HG02970 (cell line): ENCODE measurements at regions not wholly inside any gene's neighbourhood (a gene's known extent, or its start where the extent isn't known, plus 50 kb on each side); places are given as distances from the start of the nearest gene placed in this dataset.
"Not testable (repeated sequence)": the region's sequence is repeated elsewhere in the genome, so short reads cannot be mapped to it uniquely, and the experiment has no call there.

Source experiments
- ATAC-seq: cut with Tn5 transposase; IDR thresholded peaks from one replicate; pipeline ENCODE4 v1.9.1; 2021; ENCODE audit warnings: mild to moderate bottlenecking, moderate library complexity, moderate number of reproducible peaks; ENCODE audit not compliant: unreplicated experiment, low FRiP score

DNA sequence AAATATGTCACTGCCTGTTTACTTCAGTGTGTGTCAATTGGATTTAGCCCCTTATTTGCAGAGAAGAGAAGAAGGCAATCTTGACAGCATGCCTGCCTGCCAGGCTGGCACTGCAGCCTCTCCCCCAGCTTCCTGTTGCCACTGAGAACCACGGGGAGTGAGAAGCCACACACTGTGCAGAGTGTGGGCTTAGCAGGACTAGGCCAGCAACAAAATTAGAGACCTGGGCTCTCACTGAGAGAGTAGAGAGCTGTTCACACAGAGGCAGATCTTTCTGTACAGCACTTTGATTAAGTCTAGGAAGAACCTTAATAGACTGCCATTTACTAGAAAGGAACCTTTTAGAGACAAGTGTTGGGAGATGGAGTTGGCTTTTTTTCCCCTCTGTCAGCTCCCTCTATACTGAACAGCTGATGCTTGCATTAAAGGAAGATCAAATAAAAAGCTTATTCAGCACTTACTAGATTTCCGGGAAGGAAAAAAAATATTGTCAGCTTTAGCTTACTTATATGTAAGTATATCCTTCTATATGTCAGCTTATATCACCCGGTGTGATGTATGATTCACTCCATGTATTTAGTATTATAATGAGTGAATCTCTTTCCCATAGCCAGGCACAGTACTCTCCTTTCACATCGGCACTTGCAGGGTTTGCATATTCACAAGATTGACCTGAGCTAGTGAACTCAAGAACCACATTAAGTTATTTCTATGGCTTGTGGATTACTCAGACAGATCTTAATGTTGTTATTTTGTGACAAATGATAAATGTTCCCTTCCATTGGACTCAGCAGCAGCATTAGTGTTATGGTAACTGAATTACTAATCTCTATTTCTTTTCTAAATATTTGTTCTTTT is 851.0 kb upstream of the EPHA7 start:
- no peak for ATAC-seq

DNA sequence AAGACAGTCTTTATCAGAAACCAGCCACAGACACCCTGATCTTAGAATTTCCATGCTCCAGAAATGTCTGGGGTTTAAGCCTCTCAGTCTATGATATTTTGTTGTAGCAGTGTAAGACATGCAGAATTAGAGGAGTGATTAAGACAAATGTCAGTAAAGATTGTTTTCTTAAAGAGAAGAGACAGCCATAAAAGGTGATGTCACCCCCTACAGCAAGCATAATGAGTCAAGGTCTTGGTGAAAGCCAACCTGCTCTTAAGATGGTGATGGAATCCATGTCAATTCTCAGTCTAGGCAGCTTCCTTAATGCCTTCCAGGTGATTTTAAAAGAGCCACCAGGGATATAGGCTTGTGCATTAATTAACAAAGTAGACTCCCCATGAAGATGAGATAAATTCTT is 849.9 kb upstream of the EPHA7 start:
- ATAC-seq: no peak

DNA sequence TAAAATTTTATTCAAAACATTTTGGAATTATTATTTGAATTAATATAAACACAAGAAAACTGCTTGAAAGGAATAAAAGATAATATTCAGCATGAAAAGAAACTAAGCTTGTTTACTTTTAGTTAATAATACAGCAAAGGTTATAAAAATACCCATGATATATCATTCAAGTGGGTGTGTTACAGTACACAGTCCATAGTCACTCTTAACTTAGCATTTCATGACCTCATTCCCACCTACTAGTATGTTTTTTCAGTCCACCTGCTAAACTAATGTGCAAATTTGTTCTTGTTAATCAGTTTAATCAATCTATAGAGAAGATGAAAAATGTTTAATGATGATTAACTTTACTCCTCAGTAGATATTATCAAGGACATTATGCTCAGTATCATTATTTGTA is 841.4 kb upstream of the EPHA7 start:
- no peak for ATAC-seq

DNA sequence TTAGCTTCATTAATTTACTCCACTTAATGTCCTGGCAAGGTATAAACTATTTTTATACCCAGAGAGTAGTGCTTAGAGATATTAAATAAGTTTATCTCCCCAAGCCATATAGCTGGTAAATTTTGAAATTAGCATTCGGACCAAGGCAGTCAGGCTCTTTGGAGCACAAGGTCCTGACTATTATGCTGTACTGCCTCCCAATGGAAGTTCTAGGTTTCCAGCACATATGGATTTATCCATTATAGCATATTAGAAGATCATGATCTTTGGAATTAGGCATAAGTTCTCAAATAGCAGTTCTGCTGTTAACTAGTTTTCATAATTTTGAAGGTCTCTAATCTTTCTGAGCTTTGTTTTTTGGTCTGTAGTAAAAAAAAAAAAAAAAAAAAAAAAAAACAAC is 835.3 kb upstream of the EPHA7 start:
- ATAC-seq: no peak

DNA sequence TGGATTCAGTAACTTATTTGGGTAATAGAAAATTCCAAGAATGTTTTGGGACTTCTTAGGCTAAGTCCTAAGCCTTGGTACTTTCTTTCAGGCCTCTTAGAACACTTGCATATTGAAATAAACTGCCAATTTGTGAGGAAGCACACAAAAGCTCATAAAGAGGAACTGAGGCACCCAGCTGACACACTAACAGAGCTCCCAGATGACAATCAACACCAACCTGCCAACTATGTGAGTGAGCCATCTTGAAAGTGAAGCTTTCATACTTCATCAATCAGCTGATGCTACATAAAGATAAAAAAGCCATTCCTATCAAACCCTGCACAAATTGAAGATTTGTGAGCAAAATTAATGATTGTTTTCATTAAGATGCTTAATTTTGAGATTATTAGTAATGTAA is 832.5 kb upstream of the EPHA7 start:
- ATAC-seq: no peak

DNA sequence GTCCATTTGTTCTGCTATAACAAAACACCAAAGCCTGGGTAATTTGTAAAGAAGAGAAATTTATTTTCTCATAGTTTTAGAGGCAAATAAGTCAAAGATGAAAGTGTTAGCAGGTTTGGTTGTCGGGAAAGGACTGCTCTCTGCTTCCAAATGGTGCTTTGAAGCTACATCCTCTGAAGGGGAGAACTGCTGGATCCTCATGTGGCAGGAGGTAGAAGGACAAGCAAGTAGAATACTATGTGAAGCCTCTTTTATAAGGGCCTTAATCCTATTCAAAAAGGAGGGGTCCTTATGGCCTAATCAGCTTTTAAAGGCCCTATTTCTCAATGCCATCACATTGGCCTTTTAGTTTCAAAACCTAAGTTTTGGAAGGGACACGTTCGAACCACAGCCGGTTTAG is 826.0 kb upstream of the EPHA7 start:
- ATAC-seq: no peak

DNA sequence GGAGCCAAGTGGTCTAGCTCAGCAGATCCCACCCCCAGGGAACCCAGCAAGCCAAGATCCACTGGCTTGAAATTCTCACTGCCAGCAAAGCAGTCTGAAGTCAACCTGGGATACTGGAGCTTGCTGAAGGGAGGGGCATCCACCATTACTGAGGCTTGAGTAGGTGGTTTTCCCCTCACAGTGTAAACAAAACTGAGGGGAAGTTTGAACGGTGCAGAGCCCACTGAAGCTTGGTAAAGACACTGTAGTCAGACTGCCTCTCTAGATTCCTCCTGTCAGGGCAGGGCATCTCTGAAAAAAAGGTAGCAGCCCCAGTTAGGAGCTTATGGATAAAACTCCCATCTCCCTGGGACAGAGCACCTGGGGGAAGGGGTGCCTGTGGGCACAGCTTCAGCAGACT is 819.5 kb upstream of the EPHA7 start:
- no peak for ATAC-seq

DNA sequence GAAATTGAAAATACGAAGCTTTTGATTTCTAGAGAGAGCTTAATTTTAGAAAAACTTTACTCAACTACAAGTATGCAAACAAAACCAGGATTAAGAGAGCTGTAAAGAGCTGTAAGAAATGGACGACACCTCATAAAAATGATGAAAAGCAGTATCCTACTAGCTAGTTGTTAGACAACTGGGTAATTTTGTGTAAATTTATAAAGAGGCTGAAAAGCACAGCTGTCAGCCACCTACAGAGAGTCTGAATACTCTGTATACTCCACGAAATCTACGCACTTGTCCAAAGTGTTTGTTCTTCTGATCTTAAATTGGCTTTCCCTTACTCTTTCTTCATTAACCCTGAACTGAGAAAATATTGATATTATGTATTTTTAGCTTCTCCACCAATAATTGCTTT is 808.4 kb upstream of the EPHA7 start:
- no peak for ATAC-seq

DNA sequence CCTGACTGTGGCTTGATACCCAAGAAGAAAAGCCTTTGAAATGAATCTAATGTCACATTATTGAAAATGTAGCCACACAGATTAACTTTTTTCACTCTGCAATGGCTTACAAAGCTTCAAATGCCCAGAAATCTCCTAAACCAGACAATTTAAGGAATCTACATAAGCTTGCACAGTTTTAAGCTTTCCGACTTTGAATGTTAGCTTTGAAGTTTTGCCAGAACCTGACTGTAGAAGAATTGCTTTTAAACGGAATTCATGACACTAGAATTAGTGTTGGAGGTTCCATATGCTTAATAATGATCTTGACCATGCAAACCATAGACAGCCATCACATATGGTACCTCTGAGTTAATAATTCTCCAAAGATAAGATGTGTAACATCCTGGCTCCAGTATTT is 798.5 kb upstream of the EPHA7 start:
- no peak for ATAC-seq

DNA sequence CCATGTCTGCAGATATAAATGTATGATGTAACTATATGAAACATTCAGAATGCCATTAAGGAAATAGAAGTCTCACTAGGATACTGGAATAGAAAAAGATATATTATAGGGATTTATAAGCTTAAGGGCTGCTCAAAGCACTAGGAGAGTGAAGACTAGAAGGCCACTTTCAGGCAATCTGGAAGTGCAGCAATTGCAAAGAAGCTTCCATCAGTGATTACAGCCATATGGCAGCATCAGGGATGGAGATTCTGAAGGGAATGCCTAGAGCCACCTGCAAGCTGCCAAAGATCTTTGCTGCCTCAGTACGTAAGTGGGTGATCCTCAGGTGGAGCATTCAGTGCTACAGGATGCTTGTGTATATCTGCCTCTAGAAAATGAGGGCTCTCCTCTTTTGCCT is 796.2 kb upstream of the EPHA7 start:
- no peak for ATAC-seq

DNA sequence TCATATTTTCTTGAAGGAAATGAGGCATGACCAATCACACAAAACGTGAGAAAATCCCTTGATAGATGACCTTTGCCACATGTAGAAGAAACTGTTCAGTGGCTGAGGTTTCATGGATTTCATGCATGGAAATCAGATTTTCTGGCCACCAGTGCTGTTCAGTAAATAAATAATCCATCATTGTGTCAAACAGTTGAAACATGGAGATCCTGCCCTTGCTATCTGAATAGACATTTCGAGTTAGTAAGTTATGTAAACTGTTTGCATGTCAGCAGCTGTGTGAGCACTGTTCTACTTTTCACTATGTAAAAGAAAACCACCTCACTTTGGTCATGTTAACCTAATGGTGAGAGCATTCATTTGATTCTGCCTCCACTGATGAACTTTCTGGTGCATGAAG is 793.9 kb upstream of the EPHA7 start:
- no peak for ATAC-seq

DNA sequence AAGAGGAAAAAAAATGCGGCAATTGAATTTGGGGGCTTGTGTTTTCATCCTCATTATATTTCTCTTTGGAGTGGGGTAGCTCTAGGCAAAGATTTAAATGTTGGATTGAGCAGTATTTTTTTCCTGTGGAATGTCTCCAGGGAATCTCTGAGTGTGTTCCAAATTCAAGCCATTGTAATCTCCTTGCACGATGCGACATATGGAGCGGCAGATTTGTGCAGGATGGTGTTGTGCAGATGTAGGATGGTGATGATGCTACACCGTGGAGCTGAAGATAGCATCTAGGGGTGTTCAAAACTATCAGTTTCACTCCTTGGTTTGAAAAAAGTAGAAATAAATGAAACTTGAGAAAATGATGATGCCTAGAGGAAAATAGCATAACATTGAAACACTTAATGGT is 777.5 kb upstream of the EPHA7 start:
- ATAC-seq: no peak

DNA sequence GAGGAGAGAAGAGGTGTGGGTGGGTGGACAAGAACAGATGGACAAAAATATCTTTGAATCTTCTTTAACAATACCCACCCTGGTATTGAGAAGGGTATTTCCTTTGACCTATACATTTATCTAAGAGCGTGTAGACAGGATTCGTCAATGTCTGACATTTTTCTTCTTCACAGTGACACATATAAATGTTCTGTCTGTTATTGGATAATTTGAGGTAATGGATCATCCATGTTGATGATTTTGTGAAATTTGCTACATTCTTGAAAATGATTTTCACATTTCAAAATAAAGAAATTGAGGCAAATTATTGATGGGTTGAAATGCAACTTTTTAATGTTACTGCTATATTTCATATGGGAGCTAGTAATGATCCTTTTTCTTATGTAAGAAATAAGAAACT is 770.7 kb upstream of the EPHA7 start:
- ATAC-seq: no peak

DNA sequence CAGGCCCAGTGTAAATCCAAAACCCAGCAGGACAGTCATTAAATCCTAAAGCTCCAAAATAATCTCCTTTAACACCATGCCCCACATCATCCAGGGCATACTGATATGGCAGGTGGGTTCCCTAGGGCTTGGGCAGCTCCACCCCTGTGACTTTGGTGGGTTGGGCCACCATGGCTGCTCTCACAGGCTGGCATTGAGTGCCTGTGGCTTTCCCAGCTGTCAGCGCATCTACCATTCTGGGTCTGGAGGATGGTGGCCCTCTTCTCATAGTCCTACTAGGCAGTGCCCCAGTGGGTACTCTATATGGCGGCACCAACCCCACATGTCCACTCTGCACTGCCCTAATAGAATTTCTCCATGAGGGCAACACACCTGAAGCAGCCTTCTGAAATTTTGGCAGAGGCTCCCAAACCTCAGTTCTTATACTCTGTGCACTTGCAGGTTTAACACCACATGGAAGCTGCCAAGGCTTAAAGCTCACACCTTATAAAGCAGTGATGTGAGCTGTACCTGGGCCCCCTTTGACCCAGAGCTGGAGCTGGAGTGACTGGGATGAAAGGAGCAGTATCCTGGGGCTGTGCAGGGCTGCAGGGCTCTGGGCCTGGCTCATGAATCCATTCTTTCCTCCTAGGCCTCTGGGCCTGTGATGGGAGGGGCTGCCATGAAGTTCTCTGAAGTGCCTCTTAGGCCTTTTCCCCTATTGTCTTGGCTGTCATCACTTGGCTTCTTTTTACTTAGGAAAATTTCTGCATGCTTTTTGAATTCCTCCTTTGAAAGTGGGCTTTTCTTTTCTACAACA is 765.5 kb upstream of the EPHA7 start:
- no peak for ATAC-seq

DNA sequence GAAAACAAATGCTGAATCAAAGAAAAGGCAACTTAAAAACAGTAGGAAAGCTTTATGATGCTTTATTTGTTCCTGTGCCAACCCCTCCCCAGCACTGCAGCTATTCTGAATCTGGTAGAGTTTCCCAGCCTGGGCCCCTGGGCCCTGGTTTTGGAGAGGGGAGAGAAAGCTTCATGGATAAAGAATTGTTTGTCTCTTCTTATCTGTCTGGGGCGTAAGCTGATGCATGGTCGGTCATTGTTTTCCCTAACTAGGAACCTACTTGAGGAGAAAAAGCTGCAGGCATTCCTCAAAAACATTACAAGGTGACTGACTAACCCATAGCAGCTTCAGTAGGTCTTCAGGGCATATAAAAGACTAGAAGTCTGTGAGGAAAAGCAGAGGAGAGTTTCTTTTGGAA is 758.1 kb upstream of the EPHA7 start:
- ATAC-seq: no peak

DNA sequence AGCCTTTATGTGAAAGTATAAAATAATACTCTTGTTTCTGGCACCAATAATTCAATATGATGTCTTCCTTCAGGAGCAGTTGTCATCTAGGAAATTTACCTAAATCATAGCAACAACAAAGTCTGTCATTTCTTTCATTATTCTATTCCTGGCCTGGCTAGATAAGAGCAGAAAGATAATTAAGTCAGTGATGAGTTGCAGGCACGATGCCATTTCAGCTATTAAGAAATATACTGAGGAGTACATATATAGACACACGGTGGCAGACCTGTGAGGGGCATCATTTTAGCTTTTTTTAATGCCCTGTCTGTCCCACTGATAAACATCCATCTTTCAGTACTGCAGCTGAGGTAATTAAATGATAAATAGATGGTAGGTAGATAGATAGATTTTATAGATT is 756.1 kb upstream of the EPHA7 start:
- ATAC-seq: no peak

DNA sequence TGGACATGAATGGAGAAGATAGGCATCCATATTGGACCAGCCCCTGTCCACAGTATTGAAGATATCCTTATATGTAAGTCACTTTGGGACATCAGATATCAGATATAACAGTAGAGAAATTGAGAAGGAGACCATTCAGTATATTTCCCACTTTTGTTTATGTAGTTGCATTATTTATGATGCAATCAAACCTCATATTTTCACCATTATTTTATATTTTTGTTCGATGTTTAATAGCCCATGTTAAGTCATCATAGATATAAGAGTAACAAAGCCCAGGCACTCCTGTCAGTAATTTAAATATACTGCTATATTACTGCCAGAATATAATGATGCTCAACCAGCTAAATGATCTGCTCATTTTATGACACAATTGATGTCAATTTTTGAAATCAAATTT is 744.5 kb upstream of the EPHA7 start:
- ATAC-seq: no peak

DNA sequence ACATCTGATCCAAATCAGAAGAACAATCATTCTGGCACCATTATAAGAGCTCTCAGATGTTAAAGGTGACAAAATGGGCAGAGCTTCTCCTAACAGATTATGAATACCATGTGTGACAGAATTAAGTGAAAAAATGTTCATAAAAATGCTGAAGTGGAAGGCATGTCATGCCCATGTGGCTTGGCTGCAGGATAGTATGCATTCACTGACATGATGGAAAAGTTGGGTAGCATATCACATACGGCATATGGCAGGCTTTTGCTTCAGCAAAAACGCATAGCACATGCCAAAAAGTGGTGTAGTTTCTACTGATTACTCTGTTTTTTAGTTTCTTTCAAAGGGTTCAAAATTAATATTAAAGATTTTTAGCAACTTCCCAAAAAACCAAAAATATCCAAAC is 731.5 kb upstream of the EPHA7 start:
- ATAC-seq: no peak

DNA sequence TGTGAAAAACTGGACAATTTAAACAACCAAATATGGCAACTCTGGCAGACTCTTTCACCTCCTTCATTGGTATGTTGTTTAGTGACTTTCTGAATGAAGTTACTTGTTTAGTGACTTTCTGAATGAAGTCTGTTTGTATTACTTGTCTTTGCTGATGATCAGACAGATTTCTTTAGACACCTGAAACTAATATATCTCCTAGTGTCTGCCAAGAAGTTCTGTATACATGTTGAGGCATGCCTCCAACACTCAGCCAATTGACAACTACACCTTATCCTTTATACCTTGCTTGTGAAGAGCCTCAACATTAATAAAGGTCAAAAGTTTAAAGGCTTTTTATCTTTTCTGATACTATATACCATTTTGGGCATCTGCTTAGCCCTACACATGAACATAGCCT is 725.4 kb upstream of the EPHA7 start:
- ATAC-seq: no peak

DNA sequence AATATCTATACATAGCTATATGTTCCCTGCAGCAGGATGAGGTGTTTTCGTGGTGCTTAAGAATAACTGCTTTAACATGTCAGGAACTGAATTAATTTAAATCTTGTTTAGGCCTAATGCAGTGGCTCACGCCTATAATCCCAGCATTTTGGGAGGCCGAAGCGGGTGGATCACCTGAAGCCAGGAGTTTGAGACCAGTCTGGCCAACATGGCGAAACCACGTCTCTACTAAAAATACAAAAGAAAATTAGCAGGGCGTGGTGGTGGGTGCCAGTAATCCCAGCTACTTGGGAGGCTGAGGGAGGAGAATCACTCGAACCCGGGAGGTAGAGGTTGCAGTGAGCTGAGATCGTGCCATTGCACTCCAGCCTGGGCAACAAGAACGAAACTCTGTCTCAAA is 717.8 kb upstream of the EPHA7 start:
- ATAC-seq: not testable (repeated sequence)

DNA sequence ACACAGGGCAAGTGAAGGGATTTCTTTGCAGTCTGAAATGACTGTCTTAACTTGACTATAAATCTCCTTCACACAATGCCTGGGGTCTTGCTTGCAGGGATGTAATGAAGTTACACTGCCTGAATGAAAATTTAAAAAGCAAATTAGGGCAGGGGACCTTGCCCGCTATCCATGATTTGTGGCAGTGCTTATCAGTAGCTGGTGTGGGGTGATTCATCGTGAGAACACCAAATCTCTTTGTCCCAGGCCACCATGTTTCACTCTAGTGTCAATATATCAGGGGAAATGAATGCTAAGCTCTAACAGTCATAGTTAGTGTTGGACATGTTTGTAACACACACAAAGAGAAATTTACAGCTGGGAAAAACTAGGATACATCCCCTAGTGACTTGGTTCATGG is 713.7 kb upstream of the EPHA7 start:
- no peak for ATAC-seq

DNA sequence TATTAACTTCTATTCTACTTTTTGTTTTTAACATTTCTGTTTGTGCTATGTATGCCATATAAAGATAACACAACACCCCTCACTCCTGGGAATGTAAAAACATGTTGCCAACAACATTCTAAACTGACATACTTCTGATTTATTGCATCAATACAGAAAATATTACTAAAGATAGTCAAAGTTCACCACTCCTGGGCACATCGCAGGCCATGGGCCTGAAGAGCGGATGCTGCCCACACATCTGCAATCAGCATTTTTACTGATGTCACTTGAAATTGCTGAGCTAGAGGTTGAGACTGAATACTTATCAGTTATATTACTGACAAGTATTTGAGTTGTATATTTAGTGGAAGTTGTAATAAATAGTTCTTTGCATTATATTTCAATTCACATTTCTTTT is 711.9 kb upstream of the EPHA7 start:
- ATAC-seq: no peak
